Endothelial cell of umbilical vein (primary cell): ENCODE measurements at regions not wholly inside any gene's neighbourhood (a gene's known extent, or its start where the extent isn't known, plus 50 kb on each side); places are given as distances from the start of the nearest gene placed in this dataset.

ENCODE experiments used
- BruUV-seq: library from RNA; stranded (reverse); fragments of 400-500 nt; replicated peaks from 2 replicates; lab custom pipeline; 2021; lab: Mats Ljungman, UMichigan
- CTCF ChIA-PET: fragments of 300-600, 350-600 bp; sonication (Branson Sonifier 250); formaldehyde crosslinking; loops from one replicate; lab custom pipeline; 2021; ENCODE audit warnings: antibody characterized with exemption, inconsistent platforms; lab: Charles Lee
- POLR2A ChIA-PET: fragments of 300-600, 350-600 bp; sonication (Branson Sonifier 250); formaldehyde crosslinking; loops from one replicate; lab custom pipeline; 2021; ENCODE audit warnings: antibody characterized with exemption, inconsistent platforms; lab: Charles Lee
- DNase-seq: peaks from one replicate; pipeline ENCODE4 v3.0.0-alpha.2; 2011; ENCODE audit warnings: low read depth, low spot score
- FAIRE-seq: peaks from 2 replicates; lab custom pipeline; 2011; peaks lifted over from hg19 to GRCh38; lab: Jason Lieb, UNC
- H2AFZ ChIP-seq: 2 replicates; pipeline ENCODE4 v1.6.0; 2012; ENCODE audit warnings: low read depth, low read length, control low read depth, inconsistent platforms
- H3K27ac ChIP-seq: 2 replicates; pipeline ENCODE4 v1.5.1; 2011; ENCODE audit warnings: low read depth, mild to moderate bottlenecking, control low read depth, low read length, moderate library complexity; ENCODE audit not compliant: insufficient read depth
- H3K27me3 ChIP-seq, 2 experiments: 2 replicates each; pipeline versions ENCODE4 v1.6.0 to v1.6.1; 2011; ENCODE audit warnings: low read length in 2 of 2, mixed read lengths in 1 of 2; ENCODE audit not compliant: control insufficient read depth in 2 of 2, insufficient read depth in 2 of 2
- H3K36me3 ChIP-seq, 2 experiments: 2 replicates in 1 of 2; 3 replicates in 1 of 2; pipeline ENCODE4 v1.5.1; 2011; ENCODE audit warnings: low read length in 2 of 2, mild to moderate bottlenecking in 1 of 2, moderate library complexity in 1 of 2; ENCODE audit not compliant: control insufficient read depth in 2 of 2, insufficient read depth in 2 of 2; ENCODE audit errors: extremely low read depth in 1 of 2
- H3K4me1 ChIP-seq: 3 replicates; pipeline ENCODE4 v1.5.1; 2011; ENCODE audit warnings: mild to moderate bottlenecking, low read length; ENCODE audit not compliant: control insufficient read depth, insufficient read depth; ENCODE audit errors: extremely low read depth
- H3K4me2 ChIP-seq: 2 replicates; pipeline ENCODE4 v1.6.1; 2011; ENCODE audit warnings: low read length, control low read depth, mixed read lengths; ENCODE audit not compliant: insufficient read depth
- H3K4me3 ChIP-seq, 3 experiments: fragments of 200-600 bp in 1 of 3; sonication (generic), shearing (Covaris generic) in 1 of 3; replicated peaks in 1 of 3; 2 replicates each; pipeline ENCODE4 v1.5.1; 2011 to 2016; ENCODE audit warnings: control low read depth in 3 of 3, low read length in 3 of 3, mild to moderate bottlenecking in 2 of 3, inconsistent platforms in 1 of 3, low read depth in 1 of 3, moderate library complexity in 1 of 3; ENCODE audit not compliant: insufficient read depth in 1 of 3
- H3K79me2 ChIP-seq: 2 replicates; pipeline ENCODE4 v1.6.0; 2012; ENCODE audit warnings: low read length, inconsistent platforms; ENCODE audit not compliant: control insufficient read depth, insufficient read depth
- H3K9ac ChIP-seq: replicated peaks from 2 replicates; pipeline ENCODE3; 2011; ENCODE audit warnings: low read length, control low read depth; ENCODE audit not compliant: insufficient read depth; ENCODE audit errors: extremely low read depth
- H3K9me1 ChIP-seq: replicated peaks from 3 replicates; pipeline ENCODE4 v1.6.0; 2011; ENCODE audit warnings: mild to moderate bottlenecking, low read length; ENCODE audit not compliant: control insufficient read depth, insufficient read depth; ENCODE audit errors: extremely low read depth
- H3K9me3 ChIP-seq: replicated peaks from 2 replicates; pipeline ENCODE4 v1.5.1; 2012; ENCODE audit warnings: low read length, inconsistent platforms; ENCODE audit not compliant: control insufficient read depth, insufficient read depth
- H4K20me1 ChIP-seq: replicated peaks from 2 replicates; pipeline ENCODE3; 2011; ENCODE audit warnings: mild to moderate bottlenecking, low read length; ENCODE audit not compliant: control insufficient read depth, insufficient read depth; ENCODE audit errors: extremely low read depth
- EZH2 ChIP-seq: IDR thresholded peaks from 2 replicates; pipeline ENCODE4 v1.6.1; 2012; ENCODE audit warnings: borderline replicate concordance, low read depth, mild to moderate bottlenecking, moderate library complexity, low read length, inconsistent platforms; ENCODE audit not compliant: severe bottlenecking
- FOS ChIP-seq: IDR thresholded peaks from 2 replicates; pipeline ENCODE4 v1.6.1; 2011; ENCODE audit warnings: mild to moderate bottlenecking, low read length, moderate library complexity, borderline replicate concordance; ENCODE audit not compliant: insufficient read depth
- GATA2 ChIP-seq: IDR thresholded peaks from 2 replicates; pipeline ENCODE4 v1.7.0; 2011; ENCODE audit warnings: low read depth, mild to moderate bottlenecking, moderate library complexity, mixed read lengths, low read length; ENCODE audit not compliant: insufficient read length, insufficient read depth
- JUN ChIP-seq: IDR thresholded peaks from 2 replicates; pipeline ENCODE4 v1.6.1; 2011; ENCODE audit warnings: borderline replicate concordance, low read depth; ENCODE audit not compliant: insufficient read length, insufficient read depth
- MYC ChIP-seq: IDR thresholded peaks from one replicate; pipeline ENCODE4 v1.6.1; 2011; ENCODE audit warnings: mild to moderate bottlenecking, low read depth, low read length
- POLR2A ChIP-seq: IDR thresholded peaks from 2 replicates; pipeline ENCODE4 v1.6.1; 2012; ENCODE audit warnings: low read depth, mild to moderate bottlenecking, control low read depth, low read length
- POLR2AphosphoS5 ChIP-seq: IDR thresholded peaks from 2 replicates; pipeline ENCODE4 v1.6.1; 2012; ENCODE audit warnings: low read depth, mild to moderate bottlenecking, control low read depth, low read length, moderate library complexity; ENCODE audit not compliant: insufficient read depth
- dilution Hi-C: fragments of 300-500 bp; cut with MboI; formaldehyde crosslinking; loops from one replicate; pipeline ENCODE4 v1.15.0; 2019; ENCODE audit warnings: low sequenced_read_pairs; ENCODE audit not compliant: extremely low pct_ligation_motif_present
- intact Hi-C: fragments of 100-400 bp; cut with micrococcal nuclease; formaldehyde crosslinking; loops from one replicate; pipeline ENCODE4 v1.10.0; 2022
- TF ChIP-seq, protein P1 (sequence below): IDR thresholded peaks from 2 replicates; pipeline ENCODE4 v1.6.1; 2011; ENCODE audit not compliant: insufficient read depth, insufficient read length
- TF ChIP-seq, protein P2 (sequence below), 2 donors: IDR thresholded peaks; 1 replicate in 1 of 2; 2 replicates in 1 of 2; pipeline ENCODE4 v1.5.1; 2011; ENCODE audit warnings: low read length in 2 of 2, mild to moderate bottlenecking in 2 of 2, moderate library complexity in 2 of 2, control low read depth in 1 of 2, inconsistent platforms in 1 of 2, low read depth in 1 of 2; ENCODE audit not compliant: insufficient read depth in 1 of 2; ENCODE audit errors: extremely low read depth in 1 of 2

DNA sequence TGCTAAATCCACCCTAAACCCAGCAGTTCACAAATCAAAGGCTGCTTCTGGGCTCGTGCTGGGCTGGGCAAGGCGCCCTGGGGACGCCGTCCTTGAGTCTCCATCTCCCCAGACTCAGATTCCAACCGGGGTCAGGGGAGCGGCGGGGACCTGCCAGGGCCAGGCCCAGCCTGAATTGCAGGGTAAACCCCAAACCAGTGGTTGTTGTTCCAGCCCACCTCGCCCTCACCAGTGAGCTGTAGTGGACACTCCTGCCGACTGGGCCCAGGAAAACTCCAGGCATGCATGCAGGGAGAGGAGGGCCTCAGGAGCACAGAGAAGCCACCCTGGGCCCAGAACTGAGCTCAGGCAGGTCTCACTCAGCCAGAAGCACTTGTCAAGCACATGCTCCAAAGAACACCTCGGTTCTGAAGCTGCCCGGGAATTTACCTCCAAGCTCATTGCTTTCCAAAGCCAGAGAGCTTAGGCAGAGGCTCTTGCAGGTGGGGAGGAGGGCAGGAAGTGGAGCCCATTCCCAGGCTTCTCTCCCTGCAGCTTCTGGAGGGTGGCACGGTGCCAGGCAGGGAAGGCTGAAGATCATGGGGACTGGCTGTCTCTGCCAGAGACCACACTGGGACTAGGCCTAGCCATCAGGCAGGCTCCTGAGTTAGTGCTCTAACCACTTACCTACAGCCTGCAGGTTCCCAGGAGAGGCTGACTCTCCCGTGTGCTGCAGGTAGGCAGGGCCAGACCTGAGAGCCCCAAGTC is 437.0 kb downstream of the MATN1 start:
- DNase-seq = no peak
- POLR2A ChIA-PET = no interaction called here
- no TSS peak for BruUV-seq

More for the DNA sequence above, 437.0 kb downstream of the MATN1 start:
- Histone ChIP-seq H3K27me3 (no peaks in the 10 kb centered on the region), H3K4me1 (no peaks in the 10 kb centered on the region), H3K9ac (no peak overlapping the region), H3K79me2 (no peaks in the 10 kb centered on the region), H3K27ac (no peak overlapping the region), H2AFZ (no peak overlapping the region), H3K9me3 (no peaks in the 10 kb centered on the region), H3K4me3 (no peak overlapping the region), H3K9me1 (no peaks in the 10 kb centered on the region), H3K36me3 (no peaks in the 10 kb centered on the region), H4K20me1 (no peaks in the 10 kb centered on the region), H3K4me2 (no peak overlapping the region)
- CTCF ChIA-PET = no interaction called here
- no peak for FAIRE-seq
- TF ChIP-seq POLR2AphosphoS5 (no peak), POLR2A (no peak), MYC (no peak), GATA2 (no peak), FOS (no peak), EZH2 (no peak), JUN (no peak)
- TF ChIP-seq, protein P1, sequence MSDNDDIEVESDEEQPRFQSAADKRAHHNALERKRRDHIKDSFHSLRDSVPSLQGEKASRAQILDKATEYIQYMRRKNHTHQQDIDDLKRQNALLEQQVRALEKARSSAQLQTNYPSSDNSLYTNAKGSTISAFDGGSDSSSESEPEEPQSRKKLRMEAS = no peak
- TF ChIP-seq, protein P2, sequence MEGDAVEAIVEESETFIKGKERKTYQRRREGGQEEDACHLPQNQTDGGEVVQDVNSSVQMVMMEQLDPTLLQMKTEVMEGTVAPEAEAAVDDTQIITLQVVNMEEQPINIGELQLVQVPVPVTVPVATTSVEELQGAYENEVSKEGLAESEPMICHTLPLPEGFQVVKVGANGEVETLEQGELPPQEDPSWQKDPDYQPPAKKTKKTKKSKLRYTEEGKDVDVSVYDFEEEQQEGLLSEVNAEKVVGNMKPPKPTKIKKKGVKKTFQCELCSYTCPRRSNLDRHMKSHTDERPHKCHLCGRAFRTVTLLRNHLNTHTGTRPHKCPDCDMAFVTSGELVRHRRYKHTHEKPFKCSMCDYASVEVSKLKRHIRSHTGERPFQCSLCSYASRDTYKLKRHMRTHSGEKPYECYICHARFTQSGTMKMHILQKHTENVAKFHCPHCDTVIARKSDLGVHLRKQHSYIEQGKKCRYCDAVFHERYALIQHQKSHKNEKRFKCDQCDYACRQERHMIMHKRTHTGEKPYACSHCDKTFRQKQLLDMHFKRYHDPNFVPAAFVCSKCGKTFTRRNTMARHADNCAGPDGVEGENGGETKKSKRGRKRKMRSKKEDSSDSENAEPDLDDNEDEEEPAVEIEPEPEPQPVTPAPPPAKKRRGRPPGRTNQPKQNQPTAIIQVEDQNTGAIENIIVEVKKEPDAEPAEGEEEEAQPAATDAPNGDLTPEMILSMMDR (IDR thresholded peaks at IDR 0.05; ENCODE audit: extremely low read depth in 1 of 2, insufficient read depth in 1 of 2, low read depth in 1 of 2, low read length in 2 of 2) = no peak
- dilution Hi-C loops (no loop called here), intact Hi-C loops (no loop called here)
